H9 (cell line): ENCODE measurements at regions not wholly inside any gene's neighbourhood (a gene's known extent, or its start where the extent isn't known, plus 50 kb on each side); places are given as distances from the start of the nearest gene placed in this dataset.

Experiments used
- DNase-seq: peaks from one replicate; pipeline ENCODE4 v3.0.0-alpha.2; 2017
- H2AFZ ChIP-seq: one replicate; pipeline ENCODE4 v1.6.1; 2013; ENCODE audit warnings: mild to moderate bottlenecking, low read length, control low read depth, moderate library complexity
- H2AK5ac ChIP-seq: 2 replicates; pipeline ENCODE4 v1.6.1; 2013; ENCODE audit warnings: low read length, control low read depth, mixed read lengths; ENCODE audit not compliant: insufficient read length
- H2BK120ac ChIP-seq: one replicate; pipeline ENCODE4 v1.6.1; 2013; ENCODE audit warnings: low read depth, mild to moderate bottlenecking, low read length, control low read depth, inconsistent platforms; ENCODE audit not compliant: poor library complexity, severe bottlenecking
- H2BK12ac ChIP-seq: 2 replicates; pipeline ENCODE4 v1.6.1; 2013; ENCODE audit warnings: low read length, control low read depth, mixed read lengths, low read depth; ENCODE audit not compliant: insufficient read length
- H2BK15ac ChIP-seq: 2 replicates; pipeline ENCODE4 v1.6.1; 2013; ENCODE audit warnings: low read depth, low read length, control low read depth
- H2BK20ac ChIP-seq: one replicate; pipeline ENCODE4 v1.6.1; 2013; ENCODE audit warnings: low read depth, mild to moderate bottlenecking, low read length, control low read depth, inconsistent platforms; ENCODE audit not compliant: poor library complexity, severe bottlenecking
- H2BK5ac ChIP-seq: 2 replicates; pipeline ENCODE4 v1.6.1; 2013; ENCODE audit warnings: low read length, control low read depth, mixed read lengths; ENCODE audit not compliant: insufficient read length
- H3K14ac ChIP-seq: 2 replicates; pipeline ENCODE4 v1.6.1; 2013; ENCODE audit warnings: low read length, control low read depth; ENCODE audit not compliant: insufficient read depth
- H3K18ac ChIP-seq: 2 replicates; pipeline ENCODE4 v1.6.1; 2013; ENCODE audit warnings: low read depth, mild to moderate bottlenecking, mixed read lengths, low read length, control low read depth; ENCODE audit not compliant: insufficient read length
- H3K23ac ChIP-seq: 2 replicates; pipeline ENCODE4 v1.6.1; 2013; ENCODE audit warnings: low read length, control low read depth, mixed read lengths, low read depth; ENCODE audit not compliant: insufficient read length
- H3K23me2 ChIP-seq: 2 replicates; pipeline ENCODE4 v1.6.1; 2013; ENCODE audit warnings: low read depth, mild to moderate bottlenecking, mixed read lengths, low read length, control low read depth; ENCODE audit not compliant: insufficient read length, poor library complexity, severe bottlenecking
- H3K27ac ChIP-seq: 2 replicates; pipeline ENCODE4 v1.5.1; 2013; ENCODE audit warnings: low read length, control low read depth, mixed read lengths, low read depth; ENCODE audit not compliant: insufficient read length
- H3K27me3 ChIP-seq: 2 replicates; pipeline ENCODE4 v1.6.1; 2013; ENCODE audit warnings: low read length, control low read depth, inconsistent platforms; ENCODE audit not compliant: insufficient read depth
- H3K4ac ChIP-seq: 2 replicates; pipeline ENCODE4 v1.6.1; 2013; ENCODE audit warnings: low read depth, mild to moderate bottlenecking, control low read depth, inconsistent platforms, low read length, moderate library complexity
- H3K4me1 ChIP-seq: 2 replicates; pipeline ENCODE4 v1.6.1; 2013; ENCODE audit warnings: low read length, control low read depth, inconsistent platforms; ENCODE audit not compliant: insufficient read depth
- H3K4me2 ChIP-seq: 2 replicates; pipeline ENCODE4 v1.6.1; 2013; ENCODE audit warnings: low read length, control low read depth, mixed read lengths; ENCODE audit not compliant: insufficient read length, insufficient read depth
- H3K56ac ChIP-seq: 2 replicates; pipeline ENCODE4 v1.6.1; 2013; ENCODE audit warnings: low read depth, mild to moderate bottlenecking, mixed read lengths, low read length, control low read depth; ENCODE audit not compliant: insufficient read length
- H3K79me1 ChIP-seq: 2 replicates; pipeline ENCODE4 v1.6.1; 2013; ENCODE audit warnings: low read depth, mild to moderate bottlenecking, moderate library complexity, low read length, control low read depth, inconsistent platforms; ENCODE audit not compliant: insufficient read depth, poor library complexity, severe bottlenecking
- H3K79me2 ChIP-seq: 2 replicates; pipeline ENCODE4 v1.6.1; 2013; ENCODE audit warnings: low read length, control low read depth, inconsistent platforms; ENCODE audit not compliant: insufficient read depth
- H3K9ac ChIP-seq: 2 replicates; pipeline ENCODE4 v1.6.1; 2013; ENCODE audit warnings: low read length, control low read depth, mixed read lengths; ENCODE audit not compliant: insufficient read length; ENCODE audit errors: extremely low read depth
- H3K9me3 ChIP-seq: one replicate; pipeline ENCODE4 v1.6.1; 2013; ENCODE audit warnings: low read depth, low read length, inconsistent platforms; ENCODE audit not compliant: control insufficient read depth
- H3T11ph ChIP-seq: one replicate; pipeline ENCODE4 v1.6.1; 2013; ENCODE audit warnings: mild to moderate bottlenecking, low read length, control low read depth, inconsistent platforms
- H4K20me1 ChIP-seq: one replicate; pipeline ENCODE4 v1.6.1; 2013; ENCODE audit not compliant: control insufficient read depth, insufficient read length, insufficient read depth
- H4K5ac ChIP-seq: 2 replicates; pipeline ENCODE4 v1.6.1; 2013; ENCODE audit warnings: low read depth, mild to moderate bottlenecking, mixed read lengths, low read length, control low read depth; ENCODE audit not compliant: insufficient read length
- H4K8ac ChIP-seq: replicated peaks from 2 replicates; pipeline ENCODE4 v1.6.1; 2013; ENCODE audit warnings: low read length, control low read depth, mixed read lengths, low read depth; ENCODE audit not compliant: insufficient read length
- H4K91ac ChIP-seq: 2 replicates; pipeline ENCODE4 v1.6.1; 2013; ENCODE audit warnings: low read depth, mild to moderate bottlenecking, moderate library complexity, mixed read lengths, low read length, control low read depth; ENCODE audit not compliant: insufficient read length
- H3K27ac Mint-ChIP-seq, 3 experiments: 2 replicates in 2 of 3; 3 replicates in 1 of 3; pipeline ENCODE4 v1.8.0; 2020 to 2021; ENCODE audit warnings: mixed read lengths in 3 of 3, mild to moderate bottlenecking in 1 of 3, moderate library complexity in 1 of 3
- H3K27me3 Mint-ChIP-seq: 2 replicates; pipeline ENCODE4 v1.8.0; 2021; ENCODE audit warnings: low read depth, mild to moderate bottlenecking, moderate library complexity, mixed read lengths
- H3K36me3 Mint-ChIP-seq, 3 experiments: 2 replicates in 2 of 3; 3 replicates in 1 of 3; pipeline ENCODE4 v1.8.0; 2020 to 2021; ENCODE audit warnings: low read depth in 3 of 3, mixed read lengths in 3 of 3; ENCODE audit not compliant: insufficient read depth in 1 of 3
- H3K4me1 Mint-ChIP-seq, 2 experiments: 2 replicates each; pipeline ENCODE4 v1.8.0; 2020; ENCODE audit warnings: mixed read lengths in 2 of 2
- H3K4me3 Mint-ChIP-seq, 2 experiments: 2 replicates in 1 of 2; 3 replicates in 1 of 2; pipeline ENCODE4 v1.8.0; 2020 to 2021; ENCODE audit warnings: mild to moderate bottlenecking in 2 of 2, mixed read lengths in 2 of 2, moderate library complexity in 1 of 2
- H3K9me3 Mint-ChIP-seq, 2 experiments: 2 replicates in 1 of 2; 3 replicates in 1 of 2; pipeline ENCODE4 v1.8.0; 2020; ENCODE audit warnings: mild to moderate bottlenecking in 2 of 2, mixed read lengths in 2 of 2, moderate library complexity in 1 of 2
- WGBS: extraction: QIAGEN DNeasy Blood & Tissue Kit; methylation state at CpG from one replicate; pipeline ENCODE4 v1.1.7; 2013; ENCODE audit warnings: missing lambda C conversion rate, low lambda C conversion rate, mixed read lengths; ENCODE audit not compliant: insufficient read length; ENCODE audit errors: extremely low coverage; 5-methylcytosine and 5-hydroxymethylcytosine counted together
- TF ChIP-seq, protein P1 (sequence below): fragments of 200-600 bp; sonication (generic); conservative IDR thresholded peaks from 3 replicates; pipeline ENCODE4 v1.8.0; 2021; ENCODE audit warnings: antibody characterized with exemption, mild to moderate bottlenecking

DNA sequence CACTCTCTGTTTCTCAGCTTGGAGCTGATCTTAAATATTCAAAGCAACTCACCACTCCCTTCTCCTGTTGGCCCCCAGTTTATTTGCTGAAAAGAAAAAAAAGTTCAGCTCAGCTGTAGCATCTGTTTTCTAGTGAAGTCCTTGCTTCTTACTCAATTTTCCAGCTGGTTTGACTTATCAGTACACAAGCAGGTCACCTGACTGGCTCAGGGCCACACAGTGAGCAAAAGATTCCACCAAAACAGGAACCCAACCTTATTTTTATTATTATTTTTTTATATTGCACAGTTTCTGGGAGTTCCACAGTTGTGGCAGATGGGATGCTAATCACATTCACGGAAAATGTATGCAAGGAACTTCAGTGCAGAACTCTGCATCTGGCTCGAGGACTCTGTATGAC is 390.7 kb upstream of the RGMA start:
- no peak overlapping the region for H3K4me3 Mint-ChIP-seq
- Histone ChIP-seq H3K23me2 (no peaks in the 10 kb centered on the region), H3K14ac (no peak overlapping the region), H3K23ac (no peak overlapping the region), H4K20me1 (no peaks in the 10 kb centered on the region), H3K18ac (no peak overlapping the region), H3K79me1 (no peaks in the 10 kb centered on the region), H2BK120ac (no peak overlapping the region), H3K4ac (no peak overlapping the region), H3K27ac (no peak overlapping the region), H2BK12ac (no peak overlapping the region), H4K8ac (no peak overlapping the region), H3K4me1 (peaks cover 21% of the 10 kb centered on the region; the same call in 1 of the 2 replicates), H2BK15ac (no peak overlapping the region), H3K56ac (no peak overlapping the region), H3K27me3 (no peaks in the 10 kb centered on the region), H4K91ac (no peak overlapping the region), H3K79me2 (no peaks in the 10 kb centered on the region), H3T11ph (no peak overlapping the region), H2BK20ac (no peak overlapping the region), H2AFZ (no peak overlapping the region), H4K5ac (no peak overlapping the region), H3K9ac (no peak overlapping the region), H2BK5ac (no peak overlapping the region), H3K9me3 (no peaks in the 10 kb centered on the region), H2AK5ac (no peak overlapping the region), H3K4me2 (no peak overlapping the region)
- peaks cover 8 to 12% of the 10 kb centered on the region in 2 experiments; a peak in 4 of 5 replicates for H3K9me3 Mint-ChIP-seq
- H3K4me1 Mint-ChIP-seq: peaks cover 41 to 56% of the 10 kb centered on the region in 2 experiments
- peaks cover 32% of the 10 kb centered on the region for H3K27me3 Mint-ChIP-seq
- H3K36me3 Mint-ChIP-seq: peaks cover 0 to 9% (median 7%) of the 10 kb centered on the region in 3 experiments; a peak in 5 of 7 replicates
- no peak overlapping the region; a peak in 1 of 7 replicates for H3K27ac Mint-ChIP-seq
- WGBS: no CpG with 5 or more reads among the region's 2 CpGs
- TF ChIP-seq, protein P1, sequence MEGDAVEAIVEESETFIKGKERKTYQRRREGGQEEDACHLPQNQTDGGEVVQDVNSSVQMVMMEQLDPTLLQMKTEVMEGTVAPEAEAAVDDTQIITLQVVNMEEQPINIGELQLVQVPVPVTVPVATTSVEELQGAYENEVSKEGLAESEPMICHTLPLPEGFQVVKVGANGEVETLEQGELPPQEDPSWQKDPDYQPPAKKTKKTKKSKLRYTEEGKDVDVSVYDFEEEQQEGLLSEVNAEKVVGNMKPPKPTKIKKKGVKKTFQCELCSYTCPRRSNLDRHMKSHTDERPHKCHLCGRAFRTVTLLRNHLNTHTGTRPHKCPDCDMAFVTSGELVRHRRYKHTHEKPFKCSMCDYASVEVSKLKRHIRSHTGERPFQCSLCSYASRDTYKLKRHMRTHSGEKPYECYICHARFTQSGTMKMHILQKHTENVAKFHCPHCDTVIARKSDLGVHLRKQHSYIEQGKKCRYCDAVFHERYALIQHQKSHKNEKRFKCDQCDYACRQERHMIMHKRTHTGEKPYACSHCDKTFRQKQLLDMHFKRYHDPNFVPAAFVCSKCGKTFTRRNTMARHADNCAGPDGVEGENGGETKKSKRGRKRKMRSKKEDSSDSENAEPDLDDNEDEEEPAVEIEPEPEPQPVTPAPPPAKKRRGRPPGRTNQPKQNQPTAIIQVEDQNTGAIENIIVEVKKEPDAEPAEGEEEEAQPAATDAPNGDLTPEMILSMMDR: no peak
- no peak for DNase-seq
